Adrenal gland (tissue), 5 donors: ENCODE measurements at regions not wholly inside any gene's neighbourhood (a gene's known extent, or its start where the extent isn't known, plus 50 kb on each side); places are given as distances from the start of the nearest gene placed in this dataset.

ENCODE experiments used
- CTCF ChIP-seq, 6 experiments: fragments of 450-650 bp in 4 of 6; fragments of 200-600 bp in 2 of 6; sonication (generic) in 1 of 6; IDR thresholded peaks; 1 replicate in 5 of 6; 2 replicates in 1 of 6; pipeline versions ENCODE4 v1.5.1 to v1.8.0; 2016 to 2021; ENCODE audit warnings: antibody characterized with exemption in 6 of 6, mild to moderate bottlenecking in 2 of 6, moderate library complexity in 1 of 6
- POLR2A ChIP-seq, 2 donors: fragments of 450-650 bp; IDR thresholded peaks; one replicate each; pipeline ENCODE4 v1.6.1; 2017; ENCODE audit warnings: antibody characterized with exemption in 2 of 2, mild to moderate bottlenecking in 2 of 2, moderate library complexity in 1 of 2
- donor health status: DM: no; HTN: no; CAD: no.

GRCh38 chr3:31106204-31106603, 211.7 kb upstream of the GADL1 start:
- TF ChIP-seq CTCF (IDR thresholded peaks at IDR 0.05) (no peak), POLR2A (IDR thresholded peaks at IDR 0.05) (no peak)
